ENCODE measurements at regions not wholly inside any gene's neighbourhood (a gene's known extent, or its start where the extent isn't known, plus 50 kb on each side); places are given as distances from the start of the nearest gene placed in this dataset.

- H3K27ac Mint-ChIP-seq, result peak overlapping the region; percentile 94
- TF ChIP-seq CTCF (IDR thresholded peaks at IDR 0.05), result no peak
- no peaks in the 10 kb centered on the region for H3K27me3 Mint-ChIP-seq
- peak overlapping the region; percentile 41 for H3K4me3 Mint-ChIP-seq
- no peaks in the 10 kb centered on the region for H3K36me3 Mint-ChIP-seq (ENCODE audit: low read depth)
- H3K9me3 Mint-ChIP-seq, result no peaks in the 10 kb centered on the region
- CTCF ChIA-PET, result interaction anchor here (0.9 to 2.8 kb wide), 3 partner anchors 11 to 542 kb away, joined by 3 to 21 read pairs (median 4); no protein-coding TSS in a partner anchor
- ATAC-seq (peak; percentile 93), DNase-seq (peak; percentile 88)
- POLR2A ChIA-PET, result no interaction called here
- intact Hi-C loops (cut with micrococcal nuclease), result no loop called here
- H3K4me1 Mint-ChIP-seq (ENCODE audit: low read depth), result peaks cover 43% of the 10 kb centered on the region
These were observed 175.3 kb downstream of the QDPR start for GRCh38 chr4:17336524-17336961.

GRCh38 chr4:17336069-17336468 lies 175.8 kb downstream of the QDPR start:
- H3K27ac Mint-ChIP-seq, result peak overlapping the region; percentile 94
- CTCF ChIA-PET, result interaction anchor here (0.6 to 2.8 kb wide), 5 partner anchors 11 to 542 kb away, joined by 3 to 21 read pairs (median 4); no protein-coding TSS in a partner anchor
- H3K4me1 Mint-ChIP-seq (ENCODE audit: low read depth), result peaks cover 43% of the 10 kb centered on the region
- no peak for DNase-seq
- H3K27me3 Mint-ChIP-seq, result no peaks in the 10 kb centered on the region
- POLR2A ChIA-PET, result no interaction called here
- peak overlapping the region; percentile 41 for H3K4me3 Mint-ChIP-seq
- TF ChIP-seq CTCF (IDR thresholded peaks at IDR 0.05), result no peak
- no peaks in the 10 kb centered on the region for H3K9me3 Mint-ChIP-seq
- intact Hi-C loops (cut with micrococcal nuclease), result no loop called here
- no peak for ATAC-seq
- H3K36me3 Mint-ChIP-seq (ENCODE audit: low read depth), result no peaks in the 10 kb centered on the region

- ChIA-PET CTCF (interaction anchor here (0.6 to 1.1 kb wide), 2 partner anchors 11 to 113 kb away, joined by 3 to 4 read pairs; no protein-coding TSS in a partner anchor), POLR2A (no interaction called here)
- intact Hi-C loops (cut with micrococcal nuclease), result no loop called here
- H3K27ac Mint-ChIP-seq, result peak overlapping the region; percentile 94
- DNase-seq (peak; percentile 18), ATAC-seq (no peak)
- no peaks in the 10 kb centered on the region for H3K9me3 Mint-ChIP-seq
- H3K27me3 Mint-ChIP-seq, result no peaks in the 10 kb centered on the region
- peaks cover 43% of the 10 kb centered on the region for H3K4me1 Mint-ChIP-seq (ENCODE audit: low read depth)
- H3K36me3 Mint-ChIP-seq (ENCODE audit: low read depth), result no peaks in the 10 kb centered on the region
- H3K4me3 Mint-ChIP-seq, result no peak overlapping the region
- TF ChIP-seq CTCF (IDR thresholded peaks at IDR 0.05), result no peak
These were observed 176.5 kb downstream of the QDPR start for GRCh38 chr4:17335371-17335770.

- Mint-ChIP-seq H3K27ac (no peak overlapping the region), H3K27me3 (no peaks in the 10 kb centered on the region), H3K4me1 (ENCODE audit: low read depth) (peaks cover 35% of the 10 kb centered on the region), H3K4me3 (no peak overlapping the region), H3K9me3 (no peaks in the 10 kb centered on the region), H3K36me3 (ENCODE audit: low read depth) (no peaks in the 10 kb centered on the region)
- intact Hi-C loops (cut with micrococcal nuclease), result no loop called here
- ATAC-seq, result no peak
- no peak for DNase-seq
- POLR2A ChIA-PET, result no interaction called here
- TF ChIP-seq CTCF (IDR thresholded peaks at IDR 0.05), result no peak
- CTCF ChIA-PET, result interaction anchor here (1.5 kb wide), 1 partner anchor 115 kb away, joined by 7 read pairs; no protein-coding TSS in a partner anchor
These were observed 179.4 kb downstream of the QDPR start for GRCh38 chr4:17332478-17332877.

- no peak for TF ChIP-seq CTCF (IDR thresholded peaks at IDR 0.05)
- intact Hi-C loops (cut with micrococcal nuclease), result loop anchor here (10.0 kb wide), 1 partner anchor 534 kb away; no protein-coding TSS in a partner anchor
- Mint-ChIP-seq H3K4me1 (ENCODE audit: low read depth) (peaks cover 13% of the 10 kb centered on the region), H3K4me3 (no peak overlapping the region), H3K27ac (no peak overlapping the region), H3K9me3 (no peaks in the 10 kb centered on the region), H3K27me3 (no peaks in the 10 kb centered on the region), H3K36me3 (ENCODE audit: low read depth) (no peaks in the 10 kb centered on the region)
- DNase-seq (no peak), ATAC-seq (no peak)
- CTCF ChIA-PET, result interaction anchor here (1.0 to 1.3 kb wide), 2 partner anchors 119 to 143 kb away, joined by 5 to 7 read pairs; no protein-coding TSS in a partner anchor
- POLR2A ChIA-PET, result no interaction called here
These were observed 182.8 kb downstream of the QDPR start for GRCh38 chr4:17329046-17329445.

Measured in activated CD8-positive, alpha-beta T cell treated with anti-CD3 and anti-CD28 coated beads for 36 hours (primary cell).